SU-DHL-6 (cell line): ENCODE measurements at regions not wholly inside any gene's neighbourhood (a gene's known extent, or its start where the extent isn't known, plus 50 kb on each side); places are given as distances from the start of the nearest gene placed in this dataset.

Source experiments
- CTCF ChIP-seq: fragments of 200-600 bp; sonication (generic); IDR thresholded peaks from one replicate; pipeline ENCODE4 v1.5.1; 2017; ENCODE audit warnings: antibody characterized with exemption, mild to moderate bottlenecking, low read length, moderate library complexity; ENCODE audit not compliant: insufficient read depth, poor library complexity, severe bottlenecking
- EZH2phosphoT487 ChIP-seq: fragments of 200-600 bp; sonication (generic), shearing (Covaris generic); conservative IDR thresholded peaks from 2 replicates; pipeline ENCODE4 v1.6.1; 2018; ENCODE audit warnings: mild to moderate bottlenecking, antibody characterized with exemption, low read length, moderate library complexity, mixed read lengths

GRCh38 chr5:87807783-87808182 lies 395.1 kb upstream of the CCNH start:
- TF ChIP-seq CTCF: no peak
- no peak for TF ChIP-seq EZH2phosphoT487
